ENCODE measurements at regions not wholly inside any gene's neighbourhood (a gene's known extent, or its start where the extent isn't known, plus 50 kb on each side); places are given as distances from the start of the nearest gene placed in this dataset.

DNA sequence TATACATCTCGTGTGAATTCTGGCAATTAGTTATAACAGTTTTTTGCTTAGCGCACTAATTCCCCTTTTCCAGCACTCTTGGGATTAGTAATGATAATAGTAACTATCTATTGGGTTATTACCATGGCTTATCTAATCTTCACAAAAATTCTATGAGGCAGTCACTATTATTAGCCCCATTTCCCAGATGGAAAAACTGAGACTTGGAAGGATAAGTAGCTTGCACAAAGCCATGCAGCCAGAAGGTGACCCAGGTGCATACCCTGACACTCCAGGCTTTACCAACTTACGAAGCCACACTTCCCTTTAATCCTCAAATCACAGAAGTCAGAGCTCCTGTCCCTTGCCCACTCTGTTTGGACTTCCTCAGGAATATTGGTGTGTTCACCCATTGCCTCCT lies 156.8 kb downstream of the CYP26B1 start:
- no peak for TF ChIP-seq FOXK2 (IDR thresholded peaks at IDR 0.05)
- TF ChIP-seq CTBP1 (IDR thresholded peaks at IDR 0.05; ENCODE audit: borderline replicate concordance) = no peak
- TF ChIP-seq FOXM1 (IDR thresholded peaks at IDR 0.05; ENCODE audit: borderline replicate concordance) = no peak
- TF ChIP-seq TARDBP (IDR thresholded peaks at IDR 0.05) = no peak
- TF ChIP-seq SUZ12 (IDR thresholded peaks at IDR 0.05) = no peak

Data from HEK293T (cell line).